Muscle layer of duodenum (tissue), 2 donors: ENCODE measurements at regions not wholly inside any gene's neighbourhood (a gene's known extent, or its start where the extent isn't known, plus 50 kb on each side); places are given as distances from the start of the nearest gene placed in this dataset.

Source experiments
- H3K27ac ChIP-seq: one replicate; pipeline ENCODE4 v1.7.0; 2013; ENCODE audit warnings: mild to moderate bottlenecking, low read length
- H3K27me3 ChIP-seq: one replicate; pipeline ENCODE4 v1.7.0; 2013; ENCODE audit warnings: low read depth, mild to moderate bottlenecking, control low read depth, low read length
- H3K36me3 ChIP-seq, 2 donors: one replicate each; pipeline ENCODE4 v1.7.0; 2013; ENCODE audit warnings: low read length in 2 of 2, control low read depth in 1 of 2, mild to moderate bottlenecking in 1 of 2; ENCODE audit not compliant: insufficient read depth in 2 of 2, control insufficient read depth in 1 of 2
- H3K4me1 ChIP-seq, 2 donors: one replicate each; pipeline ENCODE4 v1.7.0; 2013; ENCODE audit warnings: low read length in 2 of 2, mild to moderate bottlenecking in 2 of 2, control low read depth in 1 of 2, moderate library complexity in 1 of 2; ENCODE audit not compliant: insufficient read depth in 2 of 2, control insufficient read depth in 1 of 2
- H3K4me3 ChIP-seq, 2 donors: one replicate each; pipeline ENCODE4 v1.7.0; 2013; ENCODE audit warnings: low read length in 2 of 2, low read depth in 1 of 2, mild to moderate bottlenecking in 1 of 2
- H3K9me3 ChIP-seq, 2 donors: one replicate each; pipeline ENCODE4 v1.7.0; 2013; ENCODE audit warnings: low read length in 2 of 2, control low read depth in 1 of 2, mild to moderate bottlenecking in 1 of 2; ENCODE audit not compliant: control insufficient read depth in 1 of 2
- donor health status: healthy.

GRCh38 chr1:97014426-97014825 lies 292.8 kb downstream of the PTBP2 start:
- Histone ChIP-seq H3K36me3 (no peaks in the 10 kb centered on the region), H3K9me3 (no peaks in the 10 kb centered on the region), H3K4me1 (no peaks in the 10 kb centered on the region), H3K27me3 (no peaks in the 10 kb centered on the region), H3K4me3 (no peak overlapping the region), H3K27ac (no peak overlapping the region)

GRCh38 chr1:97017895-97018294 lies 296.3 kb downstream of the PTBP2 start:
- no peak overlapping the region for H3K27ac ChIP-seq
- H3K4me1 ChIP-seq: no peaks in the 10 kb centered on the region
- H3K36me3 ChIP-seq: no peaks in the 10 kb centered on the region
- no peaks in the 10 kb centered on the region for H3K27me3 ChIP-seq
- no peaks in the 10 kb centered on the region for H3K9me3 ChIP-seq
- H3K4me3 ChIP-seq: no peak overlapping the region
